Activated CD4-positive, alpha-beta T cell treated with anti-CD3 and anti-CD28 coated beads, Interleukin-2, amount 10 ng/mL, durations not matched to agents 7 days and 5 days (primary cell): ENCODE measurements at regions not wholly inside any gene's neighbourhood (a gene's known extent, or its start where the extent isn't known, plus 50 kb on each side); places are given as distances from the start of the nearest gene placed in this dataset.

ENCODE experiments used
- CTCF ChIA-PET: fragments of 350-600 bp; sonication (Branson Sonifier 250); formaldehyde crosslinking; loops from one replicate; lab custom pipeline; 2021; ENCODE audit warnings: antibody characterized with exemption; lab: Charles Lee
- POLR2A ChIA-PET: fragments of 350-600 bp; sonication (Branson Sonifier 250); formaldehyde crosslinking; loops from one replicate; lab custom pipeline; 2021; ENCODE audit warnings: antibody characterized with exemption; lab: Charles Lee
- DNase-seq: peaks from one replicate; pipeline ENCODE4 v3.0.0-alpha.2; 2020
- H3K27ac Mint-ChIP-seq: one replicate; pipeline ENCODE4 v1.8.0; 2021; ENCODE audit warnings: mild to moderate bottlenecking, moderate library complexity, mixed read lengths
- H3K27me3 Mint-ChIP-seq: one replicate; pipeline ENCODE4 v1.8.0; 2021; ENCODE audit warnings: mixed read lengths
- H3K36me3 Mint-ChIP-seq: one replicate; pipeline ENCODE4 v1.8.0; 2021; ENCODE audit warnings: low read depth, mixed read lengths
- H3K4me1 Mint-ChIP-seq: one replicate; pipeline ENCODE4 v1.8.0; 2021; ENCODE audit warnings: mixed read lengths
- H3K4me3 Mint-ChIP-seq: one replicate; pipeline ENCODE4 v1.8.0; 2021; ENCODE audit warnings: mild to moderate bottlenecking, moderate library complexity, mixed read lengths
- H3K9me3 Mint-ChIP-seq: one replicate; pipeline ENCODE4 v1.8.0; 2021; ENCODE audit warnings: mixed read lengths

DNA sequence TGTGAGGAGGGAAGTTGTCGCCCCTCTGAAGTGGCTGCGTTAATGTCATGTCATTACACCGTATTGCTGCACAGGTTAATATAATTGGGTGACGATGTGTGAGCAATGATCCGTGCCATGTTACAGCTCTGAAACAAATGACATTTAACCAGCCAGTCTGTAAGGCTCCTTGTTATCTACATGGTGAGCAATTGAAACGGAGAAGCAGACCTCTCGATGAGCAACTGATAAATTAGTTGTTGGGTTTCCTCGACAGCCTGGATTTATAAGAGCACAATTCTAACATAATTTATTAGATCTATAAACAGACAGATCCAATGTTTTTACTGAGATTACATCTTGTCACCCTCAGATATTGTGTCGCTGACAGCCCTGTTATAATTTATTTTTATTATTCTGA, 49.9 kb upstream of the MAFB start:
- no peaks in the 10 kb centered on the region for H3K4me1 Mint-ChIP-seq
- CTCF ChIA-PET: interaction anchor here (1.4 to 1.5 kb wide), 3 partner anchors 12 to 224 kb away, joined by 3 to 4 read pairs (median 4); no protein-coding TSS in a partner anchor
- peaks cover 4% of the 10 kb centered on the region for H3K27me3 Mint-ChIP-seq
- no peak overlapping the region for H3K4me3 Mint-ChIP-seq
- H3K36me3 Mint-ChIP-seq: no peaks in the 10 kb centered on the region
- H3K9me3 Mint-ChIP-seq: no peaks in the 10 kb centered on the region
- POLR2A ChIA-PET: no interaction called here
- no peak overlapping the region for H3K27ac Mint-ChIP-seq
- no peak for DNase-seq

- ChIA-PET CTCF (interaction anchor here (1.4 to 1.5 kb wide), 3 partner anchors 12 to 224 kb away, joined by 3 to 4 read pairs (median 4); no protein-coding TSS in a partner anchor), POLR2A (no interaction called here)
- no peak for DNase-seq
- Mint-ChIP-seq H3K4me3 (no peak overlapping the region), H3K36me3 (no peaks in the 10 kb centered on the region), H3K27ac (no peak overlapping the region), H3K4me1 (no peaks in the 10 kb centered on the region), H3K9me3 (no peaks in the 10 kb centered on the region), H3K27me3 (peaks cover 2% of the 10 kb centered on the region)
Observed at GRCh38 chr20:40739841-40740240, 50.8 kb upstream of the MAFB start.

DNA sequence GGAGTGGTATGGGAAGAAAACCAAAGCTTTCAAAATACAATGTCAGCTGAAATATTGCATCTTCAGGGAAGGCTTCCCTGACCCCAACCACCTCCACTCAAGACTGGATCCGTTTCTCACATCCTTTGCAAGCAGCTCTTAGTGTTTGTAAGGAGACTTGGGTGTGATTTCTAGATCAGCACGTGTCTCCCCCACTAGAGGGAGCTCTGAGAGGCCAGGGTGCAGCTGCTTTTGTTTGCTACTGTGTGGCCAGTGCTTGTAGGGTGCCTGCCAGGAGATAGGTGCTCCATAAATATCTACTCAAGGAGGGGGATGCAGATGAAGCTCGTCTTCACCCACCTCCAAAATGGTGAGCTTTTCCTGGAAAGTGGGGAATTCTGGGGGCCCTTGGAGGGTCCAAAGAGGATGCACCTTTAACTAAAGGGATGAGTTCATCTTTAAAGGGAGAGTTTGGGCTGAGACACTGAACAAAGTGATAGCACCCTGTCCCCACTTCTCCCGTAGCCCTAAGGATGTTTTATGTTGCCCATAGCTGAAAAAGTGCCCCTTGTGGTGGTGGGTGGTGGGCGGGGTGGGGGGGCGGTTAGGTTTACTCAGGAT, 52.6 kb upstream of the MAFB start:
- no peak overlapping the region for H3K27ac Mint-ChIP-seq
- H3K36me3 Mint-ChIP-seq: no peaks in the 10 kb centered on the region
- H3K9me3 Mint-ChIP-seq: no peaks in the 10 kb centered on the region
- no peak overlapping the region for H3K4me3 Mint-ChIP-seq
- CTCF ChIA-PET: interaction anchor here (0.8 to 1.4 kb wide), 5 partner anchors 9 to 501 kb away, joined by 3 to 4 read pairs (median 4); no protein-coding TSS in a partner anchor
- POLR2A ChIA-PET: no interaction called here
- DNase-seq: peak; percentile 56
- H3K27me3 Mint-ChIP-seq: peaks cover 2% of the 10 kb centered on the region
- no peaks in the 10 kb centered on the region for H3K4me1 Mint-ChIP-seq

GRCh38 chr20:40743141-40743775, 54.2 kb upstream of the MAFB start:
- H3K4me3 Mint-ChIP-seq: no peak overlapping the region
- no peaks in the 10 kb centered on the region for H3K9me3 Mint-ChIP-seq
- CTCF ChIA-PET: interaction anchor here (0.5 to 1.7 kb wide), 4 partner anchors 16 to 892 kb away, joined by 3 to 4 read pairs (median 4); no protein-coding TSS in a partner anchor
- no peak for DNase-seq
- no peak overlapping the region for H3K27ac Mint-ChIP-seq
- H3K4me1 Mint-ChIP-seq: no peaks in the 10 kb centered on the region
- H3K27me3 Mint-ChIP-seq: peaks cover 9% of the 10 kb centered on the region
- POLR2A ChIA-PET: no interaction called here
- H3K36me3 Mint-ChIP-seq: no peaks in the 10 kb centered on the region

DNA sequence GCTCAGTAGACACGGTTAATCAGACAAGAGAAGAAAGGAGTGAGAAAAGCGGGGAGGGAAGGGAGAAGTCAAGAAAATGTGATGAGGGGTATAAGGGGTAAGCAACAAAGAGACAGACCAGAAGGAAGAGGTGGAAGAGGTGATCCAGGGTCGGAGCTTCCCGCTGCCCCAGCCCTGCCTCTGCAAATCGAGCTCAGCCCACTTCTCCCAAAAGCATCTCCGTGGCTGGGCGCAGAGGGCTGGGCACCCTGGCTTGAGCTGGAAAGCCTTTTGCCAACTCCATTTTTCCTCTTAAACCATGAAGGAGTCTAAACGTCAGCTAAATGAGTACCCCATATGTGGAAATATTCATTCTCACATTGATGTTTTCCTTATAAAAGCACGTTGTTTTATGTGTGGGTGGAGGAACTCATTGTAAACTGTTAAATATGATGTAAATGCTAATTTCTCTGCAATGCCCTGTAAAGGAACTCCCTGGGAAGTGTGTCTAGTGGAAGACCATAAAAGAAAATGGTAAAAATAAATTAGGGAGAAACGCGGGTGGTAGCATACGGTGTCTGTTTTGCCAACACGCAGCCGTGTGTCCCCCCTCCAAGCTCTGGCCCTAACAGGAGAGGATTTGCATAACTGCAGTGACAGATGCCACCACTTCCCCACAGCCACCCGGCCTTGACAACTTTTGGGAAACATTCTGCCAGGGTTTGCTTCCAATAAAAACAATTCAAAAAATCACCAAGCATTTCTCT, 55.2 kb upstream of the MAFB start:
- ChIA-PET CTCF (interaction anchor here (1.3 to 1.7 kb wide), 2 partner anchors 15 to 209 kb away, joined by 3 to 4 read pairs; no protein-coding TSS in a partner anchor), POLR2A (no interaction called here)
- Mint-ChIP-seq H3K27ac (no peak overlapping the region), H3K4me3 (no peak overlapping the region), H3K27me3 (peaks cover 9% of the 10 kb centered on the region), H3K36me3 (no peaks in the 10 kb centered on the region), H3K9me3 (no peaks in the 10 kb centered on the region), H3K4me1 (no peaks in the 10 kb centered on the region)
- DNase-seq: no peak

GRCh38 chr20:40744818-40745175, 55.8 kb upstream of the MAFB start:
- H3K4me3 Mint-ChIP-seq: no peak overlapping the region
- POLR2A ChIA-PET: no interaction called here
- no peaks in the 10 kb centered on the region for H3K4me1 Mint-ChIP-seq
- DNase-seq: no peak
- H3K27me3 Mint-ChIP-seq: peaks cover 9% of the 10 kb centered on the region
- H3K9me3 Mint-ChIP-seq: no peaks in the 10 kb centered on the region
- no peak overlapping the region for H3K27ac Mint-ChIP-seq
- H3K36me3 Mint-ChIP-seq: no peaks in the 10 kb centered on the region
- CTCF ChIA-PET: interaction anchor here (1.3 kb wide), 1 partner anchor 208 kb away, joined by 3 read pairs; no protein-coding TSS in a partner anchor

DNA sequence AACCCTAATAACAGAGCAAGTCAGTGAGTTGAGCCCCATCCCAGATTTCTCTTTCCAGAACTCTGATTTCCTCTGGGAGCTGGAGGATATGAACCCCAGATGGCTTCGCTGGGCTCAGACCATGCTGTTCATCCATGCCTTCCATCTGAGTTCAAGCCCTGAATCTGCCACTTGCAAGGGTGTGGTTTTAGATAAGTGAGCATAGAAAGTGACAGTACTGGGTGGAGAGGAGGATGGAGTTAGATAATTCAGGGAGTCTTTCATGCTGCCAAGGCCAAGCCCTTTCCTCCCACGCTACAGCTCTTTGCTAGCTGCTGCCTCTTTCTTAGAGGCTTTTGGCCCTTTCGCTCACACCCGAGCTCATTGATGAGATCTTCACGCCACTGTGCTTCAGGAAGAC, 57.2 kb upstream of the MAFB start:
- Mint-ChIP-seq H3K36me3 (no peaks in the 10 kb centered on the region), H3K4me3 (no peak overlapping the region), H3K27me3 (peaks cover 11% of the 10 kb centered on the region), H3K9me3 (no peaks in the 10 kb centered on the region), H3K4me1 (no peaks in the 10 kb centered on the region), H3K27ac (no peak overlapping the region)
- DNase-seq: no peak
- ChIA-PET POLR2A (no interaction called here), CTCF (no interaction called here)

DNA sequence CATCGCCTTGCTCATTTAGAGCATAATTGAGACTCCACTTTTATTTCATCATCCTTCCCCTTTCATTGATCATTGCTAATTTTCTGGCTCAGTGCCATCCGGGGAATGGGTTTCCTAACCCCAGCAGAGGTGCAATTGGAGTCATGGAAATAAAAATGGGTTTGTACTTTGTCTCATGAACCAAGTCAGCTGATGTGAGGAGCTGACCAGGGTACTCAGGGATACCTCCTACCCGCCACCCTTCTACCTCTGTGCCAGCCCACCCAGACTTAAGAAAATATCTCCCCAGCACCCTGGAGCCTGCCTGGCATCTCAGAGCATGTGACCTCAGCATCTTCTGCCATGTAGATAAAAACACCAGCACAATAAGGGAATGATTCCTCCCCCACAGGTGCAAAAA, 59.1 kb upstream of the MAFB start:
- Mint-ChIP-seq H3K27ac (no peak overlapping the region), H3K36me3 (no peaks in the 10 kb centered on the region), H3K9me3 (no peaks in the 10 kb centered on the region), H3K4me1 (no peaks in the 10 kb centered on the region), H3K27me3 (peaks cover 11% of the 10 kb centered on the region), H3K4me3 (no peak overlapping the region)
- CTCF ChIA-PET: no interaction called here
- POLR2A ChIA-PET: no interaction called here
- DNase-seq: no peak

- H3K27ac Mint-ChIP-seq: no peak overlapping the region
- ChIA-PET POLR2A (no interaction called here), CTCF (interaction anchor here (1.2 kb wide), 1 partner anchor 9 kb away, joined by 4 read pairs; no protein-coding TSS in a partner anchor)
- H3K27me3 Mint-ChIP-seq: peaks cover 9% of the 10 kb centered on the region
- H3K4me1 Mint-ChIP-seq: peaks cover 5% of the 10 kb centered on the region
- no peak overlapping the region for H3K4me3 Mint-ChIP-seq
- H3K9me3 Mint-ChIP-seq: no peaks in the 10 kb centered on the region
- DNase-seq: no peak
- H3K36me3 Mint-ChIP-seq: no peaks in the 10 kb centered on the region
Observed at GRCh38 chr20:40749985-40750506, 61.0 kb upstream of the MAFB start.

GRCh38 chr20:40750541-40751035, 61.6 kb upstream of the MAFB start:
- ChIA-PET POLR2A (no interaction called here), CTCF (interaction anchor here (1.2 kb wide), 1 partner anchor 9 kb away, joined by 4 read pairs; no protein-coding TSS in a partner anchor)
- Mint-ChIP-seq H3K27ac (no peak overlapping the region), H3K27me3 (peaks cover 9% of the 10 kb centered on the region), H3K4me1 (peaks cover 5% of the 10 kb centered on the region), H3K9me3 (no peaks in the 10 kb centered on the region), H3K4me3 (no peak overlapping the region), H3K36me3 (no peaks in the 10 kb centered on the region)
- no peak for DNase-seq

DNA sequence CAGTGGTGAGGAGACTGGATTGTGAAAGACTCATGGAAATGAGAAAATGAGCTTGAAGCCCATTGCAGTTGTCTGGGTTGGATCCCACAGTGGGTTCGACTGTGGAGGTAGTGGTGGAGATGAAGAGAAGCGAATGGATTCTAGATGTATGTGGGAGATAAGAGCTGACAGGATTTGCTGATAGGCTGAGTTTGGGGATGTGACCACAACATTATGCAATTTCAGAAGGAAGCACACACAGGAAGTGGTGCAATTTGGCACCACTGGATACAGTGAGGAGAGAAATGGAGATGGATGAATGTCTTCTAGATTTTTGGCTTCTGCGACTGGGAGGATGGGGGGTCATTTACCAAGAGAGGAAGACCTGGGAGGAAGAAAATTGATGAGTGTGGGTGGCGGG, 64.4 kb upstream of the MAFB start:
- no peak overlapping the region for H3K4me3 Mint-ChIP-seq
- DNase-seq: no peak
- no peak overlapping the region for H3K27ac Mint-ChIP-seq
- ChIA-PET CTCF (no interaction called here), POLR2A (no interaction called here)
- H3K4me1 Mint-ChIP-seq: peaks cover 27% of the 10 kb centered on the region
- peaks cover 2% of the 10 kb centered on the region for H3K27me3 Mint-ChIP-seq
- no peaks in the 10 kb centered on the region for H3K9me3 Mint-ChIP-seq
- H3K36me3 Mint-ChIP-seq: no peaks in the 10 kb centered on the region

- H3K27ac Mint-ChIP-seq: no peak overlapping the region
- POLR2A ChIA-PET: no interaction called here
- H3K36me3 Mint-ChIP-seq: no peaks in the 10 kb centered on the region
- DNase-seq: no peak
- H3K4me3 Mint-ChIP-seq: no peak overlapping the region
- H3K9me3 Mint-ChIP-seq: no peaks in the 10 kb centered on the region
- peaks cover 4% of the 10 kb centered on the region for H3K27me3 Mint-ChIP-seq
- CTCF ChIA-PET: no interaction called here
- peaks cover 27% of the 10 kb centered on the region for H3K4me1 Mint-ChIP-seq
Observed at GRCh38 chr20:40754339-40754943, 65.4 kb upstream of the MAFB start.
